Dedifferentiated amniotic fluid mesenchymal stem cell (primary cell): ENCODE measurements at regions not wholly inside any gene's neighbourhood (a gene's known extent, or its start where the extent isn't known, plus 50 kb on each side); places are given as distances from the start of the nearest gene placed in this dataset.

Experiments used
- DNase-seq: peaks from one replicate; pipeline ENCODE4 v3.0.0-alpha.2; 2016; ENCODE audit errors: extremely low spot score

GRCh38 chr6:14903176-14904038 lies 342.5 kb upstream of the JARID2 start:
- no peak for DNase-seq

- no peak for DNase-seq
Observed at GRCh38 chr6:14905201-14905600, 340.7 kb upstream of the JARID2 start.

DNA sequence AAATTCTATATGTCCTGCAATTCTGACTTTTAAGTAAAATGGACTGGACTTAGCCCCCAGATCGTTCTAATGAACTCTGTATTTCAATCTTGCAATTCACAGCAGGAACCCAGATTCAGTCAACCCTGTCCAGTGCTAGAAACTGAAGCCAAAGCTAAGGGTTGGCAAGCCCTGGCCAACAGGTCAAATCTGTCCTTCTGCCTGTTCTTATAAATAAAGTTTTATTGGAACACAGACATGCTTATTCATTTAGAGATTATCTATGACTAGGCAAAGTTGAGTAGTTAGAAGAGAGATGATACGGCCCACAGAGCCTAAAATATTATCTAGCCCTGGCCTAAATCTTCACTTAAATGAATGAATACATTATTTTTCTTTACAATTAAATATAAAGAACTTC lies 339.2 kb upstream of the JARID2 start:
- DNase-seq, result no peak

GRCh38 chr6:14910692-14911547 lies 334.9 kb upstream of the JARID2 start:
- no peak for DNase-seq

- no peak for DNase-seq
Observed at GRCh38 chr6:14912226-14912625, 333.6 kb upstream of the JARID2 start.

GRCh38 chr6:14912706-14913105 lies 333.2 kb upstream of the JARID2 start:
- no peak for DNase-seq

DNA sequence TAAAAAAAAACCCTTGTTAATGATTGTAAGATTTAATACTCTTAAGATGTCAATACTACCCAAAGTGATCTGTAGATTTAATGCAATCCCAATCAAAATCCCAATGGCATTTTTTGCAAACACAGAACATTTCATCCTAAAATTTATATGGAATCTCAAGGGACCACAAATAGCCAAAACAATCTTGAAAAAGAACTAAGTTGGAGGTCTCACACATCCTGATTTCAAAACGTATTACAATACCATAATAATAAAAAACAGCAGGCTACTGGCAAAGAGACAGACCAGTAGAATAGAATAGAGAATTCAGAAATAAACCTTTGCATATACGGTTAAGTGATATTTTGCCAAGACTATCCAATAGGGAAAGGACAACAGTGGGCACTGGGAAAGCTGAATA lies 331.9 kb upstream of the JARID2 start:
- DNase-seq, result no peak

GRCh38 chr6:14915888-14916832 lies 329.7 kb upstream of the JARID2 start:
- no peak for DNase-seq

- no peak for DNase-seq
Observed at GRCh38 chr6:14917109-14917910, 328.6 kb upstream of the JARID2 start.

DNA sequence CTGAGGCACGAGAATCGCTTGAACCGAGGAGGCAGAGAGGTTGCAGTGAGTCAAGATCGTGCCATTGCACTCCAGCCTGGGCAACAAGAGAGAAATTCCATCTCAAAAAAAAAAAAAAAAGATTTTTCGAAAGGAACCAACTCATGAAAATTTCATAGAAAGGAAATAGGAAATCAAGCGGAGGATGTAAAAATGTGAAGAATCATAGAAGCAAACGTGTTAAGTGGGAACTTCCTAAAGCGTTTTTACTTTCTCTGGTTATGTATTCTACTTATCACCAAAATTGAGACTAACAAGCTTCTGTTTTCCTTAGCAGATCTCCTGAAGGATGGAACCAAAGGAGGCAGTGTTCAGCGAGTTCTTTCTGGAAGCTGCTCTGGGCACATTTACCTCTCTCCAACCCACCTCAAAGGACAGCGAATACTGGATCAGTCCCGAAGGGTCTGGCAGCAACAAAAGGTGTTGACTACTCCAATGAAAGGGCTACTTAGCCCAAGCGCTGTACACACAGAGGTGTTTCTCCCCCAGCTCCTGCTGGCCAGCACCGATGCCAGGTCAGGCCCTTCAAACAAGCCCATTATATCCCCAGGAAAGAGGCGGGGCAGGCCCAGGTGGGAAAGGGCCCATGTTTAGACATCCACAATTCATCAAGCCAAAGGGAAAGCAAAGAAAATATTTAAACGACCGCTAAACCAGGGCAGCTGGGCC lies 327.5 kb upstream of the JARID2 start:
- no peak for DNase-seq

DNA sequence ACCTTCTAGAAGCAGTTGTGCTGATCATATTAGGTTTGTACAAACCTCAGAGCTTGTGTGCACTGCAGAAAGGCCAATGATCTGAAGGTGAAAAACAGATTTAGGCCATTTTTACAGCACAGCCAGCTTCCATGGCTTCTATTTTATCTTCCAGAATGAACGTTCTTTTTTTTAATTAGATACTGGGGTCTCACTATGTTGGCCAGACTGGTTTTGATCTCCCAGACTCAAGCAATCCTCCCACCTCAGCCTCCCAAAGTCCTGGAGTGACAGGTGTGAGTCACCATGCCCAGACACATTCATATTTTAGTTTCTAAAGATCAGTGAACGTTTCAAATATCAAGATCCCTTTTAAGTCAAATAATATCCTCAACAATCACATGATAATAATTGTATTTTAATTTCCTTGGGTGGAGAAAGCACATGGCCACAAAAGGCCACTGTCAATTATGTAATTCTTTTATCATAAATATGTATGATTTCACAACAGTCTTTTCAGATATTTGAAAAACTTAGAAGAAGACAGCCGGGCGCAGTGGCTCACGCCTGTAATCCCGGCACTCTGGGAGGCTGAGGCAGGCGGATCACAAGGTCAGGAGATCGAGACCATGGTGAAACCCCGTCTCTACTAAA lies 326.7 kb upstream of the JARID2 start:
- no peak for DNase-seq

DNA sequence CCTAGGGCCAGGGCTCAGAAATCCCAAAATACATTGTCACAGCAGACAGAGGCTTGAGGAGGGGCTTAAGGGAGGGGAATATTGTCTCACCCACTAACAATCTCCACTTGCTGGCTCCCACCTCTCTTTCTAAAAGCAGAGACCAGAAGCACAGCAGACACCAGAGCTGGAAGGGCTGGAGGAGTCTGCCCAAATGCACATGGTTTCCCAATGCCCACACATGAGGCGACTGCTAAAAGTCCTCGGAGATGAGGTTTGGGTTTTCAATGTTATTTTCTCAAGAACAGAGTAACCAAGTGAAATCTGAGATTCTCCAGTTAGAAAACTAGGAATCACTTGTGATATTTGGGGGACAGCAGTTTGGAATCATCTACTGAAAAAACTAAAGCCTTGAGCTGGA lies 325.6 kb upstream of the JARID2 start:
- no peak for DNase-seq

DNA sequence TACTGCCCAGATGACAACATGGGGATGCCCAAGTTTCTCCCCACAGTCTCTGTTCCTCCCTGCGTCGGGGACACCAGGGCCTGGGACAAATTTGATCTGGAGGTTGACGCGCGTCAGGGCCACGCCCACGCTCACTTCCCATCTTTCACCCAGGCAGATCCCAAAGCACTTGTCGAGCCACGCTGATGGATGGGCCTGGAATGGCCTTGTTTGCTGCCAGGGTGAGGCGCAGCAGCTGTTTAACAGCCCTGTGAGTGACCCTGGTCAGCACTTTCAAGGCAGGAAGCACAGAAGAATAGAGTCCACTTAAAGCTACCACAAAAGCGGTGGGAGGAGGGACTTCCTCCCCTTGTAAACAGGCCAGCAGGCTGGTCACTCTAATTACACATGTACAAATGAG lies 324.7 kb upstream of the JARID2 start:
- DNase-seq, result no peak

DNA sequence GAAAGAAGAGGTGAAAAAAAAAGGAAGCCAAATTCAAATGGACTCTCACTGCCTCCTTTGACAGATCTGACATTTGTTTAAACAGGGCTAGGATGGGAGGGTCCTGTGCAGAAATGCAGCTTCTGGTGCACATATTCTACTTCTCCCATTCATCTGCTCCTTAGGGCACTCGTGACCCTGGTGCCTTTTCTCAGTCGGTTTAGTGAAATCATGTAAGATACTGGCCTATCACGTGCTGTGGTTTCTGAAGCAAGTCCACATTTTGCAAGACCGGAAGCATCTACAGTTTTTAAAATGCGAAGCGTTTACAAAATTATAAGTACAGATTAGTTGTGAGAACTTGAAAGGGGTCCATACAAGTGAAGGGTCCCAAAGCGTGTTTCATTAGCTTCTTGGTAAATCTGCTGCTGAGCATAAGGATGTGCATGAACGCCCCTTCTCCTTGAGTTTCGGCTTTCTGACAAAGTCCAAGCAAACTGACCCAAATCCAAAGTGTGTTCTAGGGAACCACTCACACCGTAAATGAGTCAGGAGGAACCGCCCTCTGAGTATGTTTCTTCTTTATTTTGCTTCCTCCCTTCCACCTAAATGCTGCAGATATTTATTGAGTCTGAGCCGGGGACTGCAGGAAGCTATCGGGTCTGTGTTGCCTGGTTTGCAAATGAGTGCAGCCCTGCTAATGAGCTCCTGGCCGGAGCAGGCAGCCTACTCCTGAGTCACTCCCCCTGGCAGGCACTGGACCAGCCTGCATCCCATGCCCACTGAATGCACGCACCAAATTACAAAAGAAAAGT lies 323.8 kb upstream of the JARID2 start:
- no peak for DNase-seq

DNA sequence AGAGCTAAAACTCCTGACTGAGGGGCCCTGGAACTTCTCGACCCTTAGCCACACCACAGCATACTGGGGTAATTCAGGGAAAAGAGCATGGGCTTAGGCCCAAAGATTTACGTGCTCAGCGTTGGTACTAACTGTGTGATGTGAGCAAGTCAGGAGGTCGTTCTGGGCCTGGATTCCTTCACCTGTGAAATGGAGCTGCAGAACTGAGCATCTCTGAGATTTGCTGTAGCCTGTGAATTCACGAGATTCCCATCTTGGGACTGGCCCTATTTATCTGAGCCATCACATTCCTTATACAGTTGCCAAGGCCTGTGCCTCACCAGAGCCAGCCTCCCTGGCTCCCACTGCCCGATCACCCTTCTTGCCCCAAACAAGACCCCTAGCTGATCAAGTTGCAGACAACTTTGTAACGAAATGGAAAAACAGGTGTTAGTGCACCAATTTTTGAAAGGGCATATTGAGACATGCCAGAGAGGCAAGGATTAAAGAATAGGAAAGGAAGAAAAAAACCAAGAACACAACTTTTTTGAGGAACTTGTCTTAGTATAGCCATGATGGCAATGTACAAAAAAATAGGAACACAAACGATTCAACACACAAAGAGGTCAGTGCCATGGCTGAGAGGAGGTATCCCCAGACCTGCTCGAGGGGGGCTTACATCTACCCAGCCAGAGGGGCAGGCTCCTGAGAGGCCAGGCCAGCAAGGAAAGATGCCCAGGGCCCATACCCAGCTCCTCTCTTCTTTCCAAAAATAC lies 323.0 kb upstream of the JARID2 start:
- DNase-seq, result no peak

GRCh38 chr6:14924126-14925024 lies 321.5 kb upstream of the JARID2 start:
- DNase-seq, result no peak

DNA sequence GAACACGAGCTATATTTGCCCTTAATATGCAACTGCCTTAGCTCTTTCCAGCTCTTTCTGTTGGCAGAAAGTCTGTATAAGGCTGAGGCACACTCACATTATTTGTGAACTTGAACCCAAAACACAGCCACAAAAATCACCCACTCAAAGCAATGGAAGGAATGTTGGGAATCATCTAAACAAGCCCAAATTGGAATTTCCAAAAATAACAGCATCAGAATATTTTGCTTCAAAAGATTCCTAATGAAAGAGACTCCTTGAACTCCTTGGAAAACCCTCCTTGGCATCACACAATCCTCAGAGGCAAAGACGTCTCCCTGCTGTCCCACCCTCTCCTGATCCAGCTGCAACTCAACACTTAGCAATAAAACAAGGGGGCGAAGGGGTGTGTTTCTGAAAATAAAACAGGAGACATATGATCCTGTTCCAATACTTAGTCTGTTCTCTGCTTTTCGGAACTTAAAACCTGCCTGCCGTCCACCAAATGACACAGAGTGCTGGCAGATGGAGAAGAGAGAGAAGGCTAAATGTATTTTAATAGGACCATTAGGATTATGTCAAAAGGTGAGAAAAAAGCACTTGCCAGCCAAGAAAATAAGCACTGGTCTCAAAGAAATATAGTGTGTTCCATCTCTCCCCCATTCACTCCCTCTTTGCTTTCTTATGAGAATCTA lies 320.7 kb upstream of the JARID2 start:
- no peak for DNase-seq
